Left ventricle myocardium inferior (tissue), 1 donor: ENCODE measurements at regions not wholly inside any gene's neighbourhood (a gene's known extent, or its start where the extent isn't known, plus 50 kb on each side); places are given as distances from the start of the nearest gene placed in this dataset.

Experiments
- DNase-seq: peaks from one replicate; pipeline ENCODE4 v3.0.0-alpha.2; 2020
- H3K27ac ChIP-seq: fragments of 200-600 bp; replicated peaks from 2 replicates; pipeline ENCODE4 v1.8.0; 2021
- H3K27me3 ChIP-seq: fragments of 200-600 bp; 2 replicates; pipeline ENCODE4 v1.8.0; 2021; ENCODE audit warnings: low read depth
- H3K36me3 ChIP-seq: fragments of 200-600 bp; 2 replicates; pipeline ENCODE4 v1.8.0; 2021
- H3K4me1 ChIP-seq: fragments of 200-600 bp; 2 replicates; pipeline ENCODE4 v1.8.0; 2021
- H3K4me3 ChIP-seq: fragments of 200-600 bp; 2 replicates; pipeline ENCODE4 v1.8.0; 2021; ENCODE audit warnings: mild to moderate bottlenecking, moderate library complexity
- H3K9me3 ChIP-seq: fragments of 200-600 bp; replicated peaks from 2 replicates; pipeline ENCODE4 v1.8.0; 2021
- CTCF ChIP-seq: fragments of 200-600 bp; IDR thresholded peaks from 2 replicates; pipeline ENCODE4 v1.8.0; 2021; ENCODE audit warnings: antibody characterized with exemption, mild to moderate bottlenecking, borderline replicate concordance
- intact Hi-C: fragments of 100-400 bp; cut with micrococcal nuclease; formaldehyde crosslinking; loops from one replicate; pipeline ENCODE4 v1.11.0; 2022
- microRNA-seq: library from miRNA; unstranded; fragments of <30 nt; microRNA quantifications from one replicate; pipeline ENCODE4 v1.2.0, GENCODE V29; 2020
- donor health status: DM: no; HTN: yes; CAD: no; lungs with severe emphysema.

GRCh38 chr3:175861916-175862315 lies 1002.8 kb downstream of the NAALADL2 start:
- Histone ChIP-seq H3K4me3 (no peak overlapping the region), H3K36me3 (no peaks in the 10 kb centered on the region), H3K4me1 (no peaks in the 10 kb centered on the region), H3K27ac (no peak overlapping the region), H3K9me3 (no peaks in the 10 kb centered on the region), H3K27me3 (no peaks in the 10 kb centered on the region)
- no peak for TF ChIP-seq CTCF
- DNase-seq = no peak
- intact Hi-C loops = no loop called here

Small RNA genes lying in the stretch of these regions (microRNA-seq; reads per million reads assigned to microRNA genes)
- gene MIR7977 = 1.6 reads per million
